ENCODE measurements at regions not wholly inside any gene's neighbourhood (a gene's known extent, or its start where the extent isn't known, plus 50 kb on each side); places are given as distances from the start of the nearest gene placed in this dataset.

GRCh38 chrX:80098038-80098437 is 83.5 kb downstream of the TBX22 start:
- DNase-seq: no peak

- no peak for DNase-seq
Measured at GRCh38 chrX:80120335-80120734, 105.8 kb downstream of the TBX22 start.

GRCh38 chrX:80138938-80139337 is 124.4 kb downstream of the TBX22 start:
- no peak for DNase-seq

GRCh38 chrX:80139564-80139963 is 125.0 kb downstream of the TBX22 start:
- no peak for DNase-seq

- DNase-seq: no peak
Measured at GRCh38 chrX:80170581-80170980, 156.0 kb downstream of the TBX22 start.

- DNase-seq: no peak
Measured at GRCh38 chrX:80173261-80173660, 158.7 kb downstream of the TBX22 start.

GRCh38 chrX:80174925-80175574 is 160.5 kb downstream of the TBX22 start:
- DNase-seq: no peak

- DNase-seq: no peak
Measured at GRCh38 chrX:80181079-80181478, 166.5 kb downstream of the TBX22 start.

- no peak for DNase-seq
Measured at GRCh38 chrX:80184854-80185253, 170.3 kb downstream of the TBX22 start.

GRCh38 chrX:80206647-80207046 is 192.1 kb downstream of the TBX22 start:
- DNase-seq: no peak

- no peak for DNase-seq
Measured at GRCh38 chrX:80207327-80207726, 192.8 kb downstream of the TBX22 start.

GRCh38 chrX:80216086-80216485 is 201.5 kb downstream of the TBX22 start:
- no peak for DNase-seq

GRCh38 chrX:80223982-80224579 is 196.2 kb upstream of the TENT5D start:
- no peak for DNase-seq

- DNase-seq: no peak
Measured at GRCh38 chrX:80229626-80230025, 190.6 kb upstream of the TENT5D start.

- no peak for DNase-seq
Measured at GRCh38 chrX:80237072-80237471, 183.2 kb upstream of the TENT5D start.

- peak; percentile 2 for DNase-seq
Measured at GRCh38 chrX:80246271-80246670, 174.0 kb upstream of the TENT5D start.

- DNase-seq: no peak
Measured at GRCh38 chrX:80266287-80266686, 154.0 kb upstream of the TENT5D start.

GRCh38 chrX:80266979-80267378 is 153.3 kb upstream of the TENT5D start:
- no peak for DNase-seq

- DNase-seq: no peak
Measured at GRCh38 chrX:80267790-80268189, 152.5 kb upstream of the TENT5D start.

- DNase-seq: no peak
Measured at GRCh38 chrX:80282535-80282934, 137.7 kb upstream of the TENT5D start.

- DNase-seq: peak; percentile 23
Measured at GRCh38 chrX:80285131-80285773, 135.0 kb upstream of the TENT5D start.

GRCh38 chrX:80290834-80291233 is 129.4 kb upstream of the TENT5D start:
- no peak for DNase-seq

GRCh38 chrX:80293354-80293753 is 126.9 kb upstream of the TENT5D start:
- no peak for DNase-seq

GRCh38 chrX:80306007-80306406 is 114.2 kb upstream of the TENT5D start:
- DNase-seq: no peak

- DNase-seq: no peak
Measured at GRCh38 chrX:80312448-80312847, 107.8 kb upstream of the TENT5D start.
